Posterior cingulate gyrus (tissue), 11 donors: ENCODE measurements at regions not wholly inside any gene's neighbourhood (a gene's known extent, or its start where the extent isn't known, plus 50 kb on each side); places are given as distances from the start of the nearest gene placed in this dataset.
A peak's percentile ranks its signal among the peaks of the same experiment; 100 is the strongest.

Experiments
- DNase-seq, 10 donors: peaks; one replicate each; pipeline versions ENCODE4 v3.0.0 to v3.0.0-alpha.2; 2020 to 2021; ENCODE audit warnings: mixed read lengths in 3 of 10
- intact Hi-C: fragments of 100-400 bp; cut with DNase I; formaldehyde crosslinking; loops from one replicate; pipeline ENCODE4 v1.15.1; 2023

- DNase-seq, result no peak
- intact Hi-C loops, result no loop called here
Observed at GRCh38 chr5:165495829-165496380, 1990.5 kb downstream of the MAT2B start.

- intact Hi-C loops, result no loop called here
- no peak for DNase-seq
Observed at GRCh38 chr5:165497707-165498106, 1992.3 kb downstream of the MAT2B start.

- intact Hi-C loops, result no loop called here
- no peak for DNase-seq
Observed at GRCh38 chr5:165502893-165503691, 1997.7 kb downstream of the MAT2B start.

- no peak for DNase-seq
Observed at GRCh38 chr5:165504674-165505073, 1999.3 kb downstream of the MAT2B start.

GRCh38 chr5:165508286-165508685 lies 2002.9 kb downstream of the MAT2B start:
- intact Hi-C loops, result no loop called here
- no peak for DNase-seq

More at GRCh38 chr5:165504674-165505073, 1999.3 kb downstream of the MAT2B start:
- intact Hi-C loops, result no loop called here

GRCh38 chr5:165508861-165509260 lies 2003.4 kb downstream of the MAT2B start:
- intact Hi-C loops, result no loop called here
- no peak for DNase-seq

GRCh38 chr5:165521816-165522610 lies 2016.6 kb downstream of the MAT2B start:
- DNase-seq, result no peak

GRCh38 chr5:165525271-165525670 lies 2019.9 kb downstream of the MAT2B start:
- intact Hi-C loops, result no loop called here
- no peak for DNase-seq

More at GRCh38 chr5:165521816-165522610, 2016.6 kb downstream of the MAT2B start:
- intact Hi-C loops, result no loop called here

GRCh38 chr5:165526357-165526756 lies 2020.9 kb downstream of the MAT2B start:
- intact Hi-C loops, result no loop called here
- DNase-seq, result no peak

GRCh38 chr5:165527577-165527976 lies 2022.2 kb downstream of the MAT2B start:
- DNase-seq, result no peak
- intact Hi-C loops, result no loop called here

GRCh38 chr5:165538065-165538464 lies 2032.6 kb downstream of the MAT2B start:
- intact Hi-C loops, result no loop called here
- DNase-seq, result no peak

- no peak for DNase-seq
- intact Hi-C loops, result no loop called here
Observed at GRCh38 chr5:165559645-165560044, 2054.2 kb downstream of the MAT2B start.

GRCh38 chr5:165560648-165561047 lies 2055.2 kb downstream of the MAT2B start:
- intact Hi-C loops, result no loop called here

GRCh38 chr5:165565911-165566310 lies 2060.5 kb downstream of the MAT2B start:
- no peak for DNase-seq
- intact Hi-C loops, result no loop called here

More at GRCh38 chr5:165560648-165561047, 2055.2 kb downstream of the MAT2B start:
- peak in 1 of 10 donors; percentile 51 for DNase-seq

GRCh38 chr5:165569551-165569950 lies 2064.1 kb downstream of the MAT2B start:
- intact Hi-C loops, result no loop called here
- no peak for DNase-seq

GRCh38 chr5:165573445-165573844 lies 2068.0 kb downstream of the MAT2B start:
- peak in 3 of 10 donors; percentile 29 to 68 (median 41) for DNase-seq
- intact Hi-C loops, result no loop called here

GRCh38 chr5:165574100-165574499 lies 2068.7 kb downstream of the MAT2B start:
- no peak for DNase-seq
- intact Hi-C loops, result no loop called here

GRCh38 chr5:165576678-165577275 lies 2071.4 kb downstream of the MAT2B start:
- DNase-seq, result no peak
- intact Hi-C loops, result no loop called here

GRCh38 chr5:165579911-165580310 lies 2074.5 kb downstream of the MAT2B start:
- DNase-seq, result no peak
- intact Hi-C loops, result no loop called here

GRCh38 chr5:165594693-165595092 lies 2089.3 kb downstream of the MAT2B start:
- DNase-seq, result no peak
- intact Hi-C loops, result no loop called here

- intact Hi-C loops, result no loop called here
- no peak for DNase-seq
Observed at GRCh38 chr5:165602529-165602928, 2097.1 kb downstream of the MAT2B start.
